WTC11 (cell line): ENCODE measurements at regions not wholly inside any gene's neighbourhood (a gene's known extent, or its start where the extent isn't known, plus 50 kb on each side); places are given as distances from the start of the nearest gene placed in this dataset.

Source experiments
- ATAC-seq: fragments of 200-7000 bp; cut with Tn5 transposase; 2 replicates; pipeline ENCODE4 v1.10.0; 2021; ENCODE audit warnings: mild to moderate bottlenecking, moderate library complexity
- CTCF ChIA-PET: fragments of 300-600 bp; sonication (Branson Sonifier 250); formaldehyde crosslinking; loops from one replicate; lab custom pipeline; 2021; ENCODE audit warnings: antibody characterized with exemption; lab: Charles Lee
- POLR2A ChIA-PET: fragments of 350-600 bp; sonication (Branson Sonifier 250); formaldehyde crosslinking; loops from one replicate; lab custom pipeline; 2021; ENCODE audit warnings: antibody characterized with exemption; lab: Charles Lee
- DNase-seq: peaks from one replicate; pipeline ENCODE4 v3.0.0; 2021; ENCODE audit warnings: low spot score
- H3K27ac Mint-ChIP-seq: 2 replicates; pipeline ENCODE4 v1.8.0; 2021; ENCODE audit warnings: mixed read lengths
- H3K27me3 Mint-ChIP-seq: 2 replicates; pipeline ENCODE4 v1.8.0; 2021; ENCODE audit warnings: low read depth, mild to moderate bottlenecking, moderate library complexity, mixed read lengths
- H3K36me3 Mint-ChIP-seq: 2 replicates; pipeline ENCODE4 v1.8.0; 2021; ENCODE audit warnings: mixed read lengths
- H3K4me1 Mint-ChIP-seq: 2 replicates; pipeline ENCODE4 v1.8.0; 2022; ENCODE audit warnings: mixed read lengths
- H3K4me3 Mint-ChIP-seq: 2 replicates; pipeline ENCODE4 v1.8.0; 2021; ENCODE audit warnings: mild to moderate bottlenecking, moderate library complexity, mixed read lengths
- H3K9me3 Mint-ChIP-seq: 2 replicates; pipeline ENCODE4 v1.8.0; 2021; ENCODE audit warnings: mixed read lengths
- AFF4 ChIP-seq: sonication (generic); formaldehyde crosslinking; IDR thresholded peaks from 2 replicates; pipeline ENCODE4 v1.8.1; 2023; ENCODE audit warnings: mild to moderate bottlenecking, missing genetic modification reagents, borderline replicate concordance
- AR ChIP-seq: fragments of 250-450 bp; sonication (Bioruptor Pico); IDR thresholded peaks from 2 replicates; pipeline ENCODE4 v1.9.0; 2021; ENCODE audit warnings: mild to moderate bottlenecking
- ATF3 ChIP-seq: sonication (generic); formaldehyde crosslinking; conservative IDR thresholded peaks from 2 replicates; pipeline ENCODE4 v1.8.1; 2022; ENCODE audit warnings: mild to moderate bottlenecking, missing genetic modification reagents
- CDX4 ChIP-seq: fragments of 250-450 bp; sonication (Bioruptor Pico); IDR thresholded peaks from 2 replicates; pipeline ENCODE4 v1.9.0; 2021; ENCODE audit warnings: moderate library complexity, mild to moderate bottlenecking, inconsistent platforms, borderline replicate concordance
- CREM ChIP-seq: sonication (generic); formaldehyde crosslinking; IDR thresholded peaks from 2 replicates; pipeline ENCODE4 v1.8.1; 2022; ENCODE audit warnings: mild to moderate bottlenecking, missing genetic modification reagents, moderate library complexity
- E2F5 ChIP-seq: sonication (generic); formaldehyde crosslinking; IDR thresholded peaks from 2 replicates; pipeline ENCODE4 v1.8.1; 2022; ENCODE audit warnings: mild to moderate bottlenecking, moderate library complexity, missing genetic modification reagents
- ELF4 ChIP-seq: sonication (generic); formaldehyde crosslinking; IDR thresholded peaks from 2 replicates; pipeline ENCODE4 v1.8.1; 2022; ENCODE audit warnings: low read depth, mild to moderate bottlenecking, moderate library complexity, missing genetic modification reagents
- GABPB1 ChIP-seq: sonication (generic); formaldehyde crosslinking; IDR thresholded peaks from 2 replicates; pipeline ENCODE4 v1.8.1; 2023; ENCODE audit warnings: mild to moderate bottlenecking, missing genetic modification reagents
- GRHL2 ChIP-seq: fragments of 250-450 bp; sonication (Bioruptor Pico); IDR thresholded peaks from 2 replicates; pipeline ENCODE4 v1.8.0; 2022; ENCODE audit warnings: mild to moderate bottlenecking, moderate library complexity; ENCODE audit not compliant: insufficient replicate concordance, severe bottlenecking
- KAT7 ChIP-seq: sonication (generic); formaldehyde crosslinking; IDR thresholded peaks from 2 replicates; pipeline ENCODE4 v1.8.1; 2023; ENCODE audit warnings: missing genetic modification reagents, mild to moderate bottlenecking, borderline replicate concordance
- MYBL2 ChIP-seq: sonication (generic); formaldehyde crosslinking; IDR thresholded peaks from 2 replicates; pipeline ENCODE4 v1.8.1; 2023; ENCODE audit warnings: mild to moderate bottlenecking, moderate library complexity, missing genetic modification reagents
- PRRX2 ChIP-seq: fragments of 250-450 bp; sonication (Bioruptor Pico); IDR thresholded peaks from 2 replicates; pipeline ENCODE4 v1.8.0; 2021; ENCODE audit warnings: mild to moderate bottlenecking
- SMAD4 ChIP-seq: sonication (generic); formaldehyde crosslinking; IDR thresholded peaks from 2 replicates; pipeline ENCODE4 v1.8.0; 2022; ENCODE audit warnings: mild to moderate bottlenecking, missing genetic modification reagents
- SP1 ChIP-seq: sonication (generic); formaldehyde crosslinking; conservative IDR thresholded peaks from 2 replicates; pipeline ENCODE4 v1.8.1; 2022; ENCODE audit warnings: missing genetic modification reagents
- USF1 ChIP-seq: sonication (generic); formaldehyde crosslinking; IDR thresholded peaks from 2 replicates; pipeline ENCODE4 v1.8.0; 2022; ENCODE audit warnings: mild to moderate bottlenecking, missing genetic modification reagents
- USF2 ChIP-seq: sonication (generic); formaldehyde crosslinking; IDR thresholded peaks from 2 replicates; pipeline ENCODE4 v1.8.1; 2023; ENCODE audit warnings: mild to moderate bottlenecking, missing genetic modification reagents, moderate library complexity
- ZMAT4 ChIP-seq: fragments of 250-450 bp; sonication (Bioruptor Pico); IDR thresholded peaks from 2 replicates; pipeline ENCODE4 v1.9.0; 2021; ENCODE audit warnings: mild to moderate bottlenecking
- ZNF219 ChIP-seq: sonication (generic); formaldehyde crosslinking; IDR thresholded peaks from 2 replicates; pipeline ENCODE4 v1.8.0; 2023; ENCODE audit warnings: missing genetic modification reagents, mild to moderate bottlenecking, borderline replicate concordance
- ZNF232 ChIP-seq: sonication (generic); formaldehyde crosslinking; IDR thresholded peaks from 2 replicates; pipeline ENCODE4 v1.8.0; 2022; ENCODE audit warnings: mild to moderate bottlenecking, missing genetic modification reagents
- ZNF416 ChIP-seq: fragments of 250-450 bp; sonication (Bioruptor Pico); IDR thresholded peaks from 2 replicates; pipeline ENCODE4 v1.9.0; 2021; ENCODE audit warnings: mild to moderate bottlenecking, inconsistent platforms

- CTCF ChIA-PET, result no interaction called here
Observed at GRCh38 chr7:93830141-93830925, 60.2 kb downstream of the TFPI2 start.

More at GRCh38 chr7:93830141-93830925, 60.2 kb downstream of the TFPI2 start:
- Mint-ChIP-seq H3K36me3 (no peaks in the 10 kb centered on the region), H3K4me3 (no peak overlapping the region), H3K9me3 (no peaks in the 10 kb centered on the region), H3K27me3 (no peaks in the 10 kb centered on the region), H3K4me1 (peaks cover 8% of the 10 kb centered on the region)
- no peak for ATAC-seq
- POLR2A ChIA-PET, result no interaction called here
- TF ChIP-seq KAT7 (no peak), MYBL2 (CRISPR knock-in tag) (no peak), GRHL2 (no peak), CREM (no peak), ZNF416 (CRISPR knock-in tag) (no peak), ZNF232 (CRISPR knock-in tag) (no peak), USF1 (CRISPR knock-in tag) (no peak), AFF4 (CRISPR knock-in tag) (no peak), ELF4 (no peak), PRRX2 (no peak), ATF3 (no peak), ZNF219 (CRISPR knock-in tag) (no peak), SP1 (CRISPR knock-in tag) (no peak), E2F5 (CRISPR knock-in tag) (no peak), SMAD4 (CRISPR knock-in tag) (no peak), ZMAT4 (CRISPR knock-in tag) (no peak), GABPB1 (no peak), CDX4 (no peak), USF2 (no peak), AR (CRISPR knock-in tag) (no peak)
- TF ChIP-seq, all 79 proteins: peak for 0
- H3K27ac Mint-ChIP-seq, result no peak overlapping the region
- no peak for DNase-seq
